SK-N-SH (cell line): ENCODE measurements at regions not wholly inside any gene's neighbourhood (a gene's known extent, or its start where the extent isn't known, plus 50 kb on each side); places are given as distances from the start of the nearest gene placed in this dataset.

ENCODE experiments used
- CTCF ChIA-PET: fragments of 300-600, 350-600 bp; formaldehyde crosslinking; extraction: SDS; loops from one replicate; lab custom pipeline; 2021; lab: Yijun Ruan, JAX
- POLR2A ChIA-PET: fragments of 350-600 bp; sonication (Branson Sonifier 250); formaldehyde crosslinking; extraction: SDS; loops from one replicate; lab custom pipeline; 2020; ENCODE audit warnings: antibody characterized with exemption, inconsistent platforms; lab: Yijun Ruan, JAX
- DNase-seq: peaks from one replicate; pipeline ENCODE4 v3.0.0; 2012
- H2AFZ ChIP-seq: fragments of 200-600 bp; sonication (generic); 2 replicates; pipeline ENCODE4 v1.8.1; 2016; ENCODE audit warnings: antibody characterized with exemption, mild to moderate bottlenecking, low read depth
- H3F3A ChIP-seq: fragments of 200-600 bp; sonication (generic); replicated peaks from 2 replicates; pipeline ENCODE3; 2016; ENCODE audit warnings: antibody characterized with exemption, mild to moderate bottlenecking; ENCODE audit not compliant: insufficient read depth
- H3K27ac ChIP-seq, 2 experiments: fragments of 200-500 bp in 1 of 2; fragments of 200-600 bp in 1 of 2; sonication (Bioruptor generic) in 1 of 2; sonication (generic), shearing (Covaris generic) in 1 of 2; 2 replicates each; pipeline versions ENCODE4 v1.5.1 to v1.6.1; 2014 to 2016; ENCODE audit warnings: low read depth in 2 of 2, inconsistent platforms in 1 of 2, low read length in 1 of 2, mild to moderate bottlenecking in 1 of 2, mixed read lengths in 1 of 2
- H3K27me3 ChIP-seq: fragments of 200-600 bp; sonication (generic), shearing (Covaris generic); 2 replicates; pipeline ENCODE4 v1.6.1; 2016; ENCODE audit warnings: mixed run types; ENCODE audit not compliant: insufficient read depth
- H3K36me3 ChIP-seq, 2 experiments: fragments of 200-500 bp in 1 of 2; fragments of 200-600 bp in 1 of 2; sonication (Bioruptor generic) in 1 of 2; sonication (generic) in 1 of 2; replicated peaks in 1 of 2; 2 replicates each; pipeline versions ENCODE3 to v1.5.1; 2014 to 2016; ENCODE audit warnings: low read length in 1 of 2, mild to moderate bottlenecking in 1 of 2; ENCODE audit not compliant: insufficient read depth in 2 of 2, control insufficient read depth in 1 of 2
- H3K4me1 ChIP-seq, 2 experiments: fragments of 200-500 bp in 1 of 2; fragments of 200-600 bp in 1 of 2; sonication (Bioruptor generic) in 1 of 2; sonication (generic), shearing (Covaris generic) in 1 of 2; 2 replicates each; pipeline versions ENCODE4 v1.5.1 to v1.6.1; 2014 to 2016; ENCODE audit warnings: low read depth in 1 of 2, low read length in 1 of 2, mixed run types in 1 of 2; ENCODE audit not compliant: insufficient read depth in 2 of 2, control insufficient read depth in 1 of 2
- H3K4me2 ChIP-seq: fragments of 200-600 bp; sonication (generic), shearing (Covaris generic); 2 replicates; pipeline ENCODE4 v1.6.1; 2017; ENCODE audit warnings: mixed run types
- H3K4me3 ChIP-seq, 2 experiments: fragments of 200-500 bp in 1 of 2; fragments of 200-600 bp in 1 of 2; sonication (Bioruptor generic) in 1 of 2; sonication (generic), shearing (Covaris generic) in 1 of 2; 2 replicates each; pipeline versions ENCODE4 v1.5.1 to v1.8.1; 2014 to 2016; ENCODE audit warnings: low read depth in 2 of 2, inconsistent platforms in 1 of 2, low read length in 1 of 2, mild to moderate bottlenecking in 1 of 2, mixed read lengths in 1 of 2, moderate library complexity in 1 of 2
- H3K79me2 ChIP-seq: fragments of 200-600 bp; sonication (generic); 2 replicates; pipeline ENCODE4 v1.8.1; 2017; ENCODE audit warnings: mild to moderate bottlenecking; ENCODE audit not compliant: insufficient read depth
- H3K9ac ChIP-seq: fragments of 200-600 bp; sonication (generic); 2 replicates; pipeline ENCODE4 v1.6.1; 2017; ENCODE audit warnings: mixed run types
- H3K9me2 ChIP-seq: fragments of 200-600 bp; sonication (generic); 2 replicates; pipeline ENCODE4 v1.6.1; 2017; ENCODE audit warnings: mixed run types
- H3K9me3 ChIP-seq: fragments of 200-600 bp; sonication (generic); 2 replicates; pipeline ENCODE4 v1.6.1; 2017; ENCODE audit warnings: mixed run types, mild to moderate bottlenecking, moderate library complexity
- H4K20me1 ChIP-seq: fragments of 200-600 bp; sonication (generic); 2 replicates; pipeline ENCODE4 v1.6.1; 2017; ENCODE audit warnings: mild to moderate bottlenecking, mixed run types; ENCODE audit not compliant: insufficient read depth
- ELF1 ChIP-seq: IDR thresholded peaks from 2 replicates; pipeline ENCODE4 v1.4.0; 2012
- EZH2phosphoT487 ChIP-seq: fragments of 200-600 bp; sonication (generic); IDR thresholded peaks from 2 replicates; pipeline ENCODE4 v1.6.1; 2017; ENCODE audit warnings: low read depth, mixed run types, mild to moderate bottlenecking, antibody characterized with exemption, moderate library complexity, borderline replicate concordance
- FOSL2 ChIP-seq: IDR thresholded peaks from 2 replicates; pipeline ENCODE4 v1.4.0; 2012; ENCODE audit warnings: low read depth, mild to moderate bottlenecking, moderate library complexity, borderline replicate concordance
- FOXJ3 ChIP-seq: sonication (generic); formaldehyde crosslinking; IDR thresholded peaks from 2 replicates; pipeline ENCODE4 v1.5.1; 2020; ENCODE audit warnings: mild to moderate bottlenecking, missing genetic modification reagents
- FOXM1 ChIP-seq: IDR thresholded peaks from 2 replicates; pipeline ENCODE4 v1.4.0; 2012; ENCODE audit warnings: low read depth, mild to moderate bottlenecking
- GATA2 ChIP-seq: sonication (generic); formaldehyde crosslinking; IDR thresholded peaks from 2 replicates; pipeline ENCODE4 v1.5.0; 2020; ENCODE audit warnings: mild to moderate bottlenecking, missing genetic modification reagents
- JUND ChIP-seq: IDR thresholded peaks from 2 replicates; pipeline ENCODE4 v1.4.0; 2012
- NFIC ChIP-seq: IDR thresholded peaks from 2 replicates; pipeline ENCODE4 v1.4.0; 2012; ENCODE audit warnings: borderline replicate concordance
- RAD21 ChIP-seq: IDR thresholded peaks from 2 replicates; pipeline ENCODE4 v1.6.1; 2012; ENCODE audit warnings: mild to moderate bottlenecking, low read length
- SIN3A ChIP-seq: IDR thresholded peaks from 2 replicates; pipeline ENCODE4 v1.6.1; 2012; ENCODE audit warnings: low read depth, mild to moderate bottlenecking, low read length, moderate library complexity, borderline replicate concordance
- TCF12 ChIP-seq: IDR thresholded peaks from 2 replicates; pipeline ENCODE4 v1.4.0; 2012
- TEAD4 ChIP-seq: IDR thresholded peaks from 2 replicates; pipeline ENCODE4 v1.4.0; 2012; ENCODE audit warnings: mild to moderate bottlenecking, borderline replicate concordance; ENCODE audit not compliant: insufficient read depth
- YY1 ChIP-seq: IDR thresholded peaks from 2 replicates; pipeline ENCODE4 v1.4.0; 2012; ENCODE audit warnings: low read depth, mild to moderate bottlenecking
- WGBS: methylation state at CpG from one replicate; pipeline ENCODE4 v1.1.6; 2017; ENCODE audit warnings: low lambda C conversion rate; 5-methylcytosine and 5-hydroxymethylcytosine counted together
- TF ChIP-seq, protein P1 (sequence below): fragments of 150-350 bp; IDR thresholded peaks from 2 replicates; pipeline ENCODE4 v1.6.1; 2016; ENCODE audit warnings: mild to moderate bottlenecking, low read depth, low read length
- TF ChIP-seq, protein P2 (sequence below): fragments of 200-600 bp; sonication (generic); IDR thresholded peaks from 2 replicates; pipeline ENCODE4 v1.6.1; 2017; ENCODE audit warnings: antibody characterized with exemption, mild to moderate bottlenecking, moderate library complexity
- TF ChIP-seq, protein P3 (sequence below): IDR thresholded peaks from 2 replicates; pipeline ENCODE4 v1.6.1; 2012; ENCODE audit warnings: mild to moderate bottlenecking, low read depth, low read length, moderate library complexity
- TF ChIP-seq, protein P4 (sequence below): fragments of 150-350 bp; IDR thresholded peaks from 2 replicates; pipeline ENCODE4 v1.6.1; 2017; ENCODE audit warnings: antibody characterized with exemption, low read length, low read depth, borderline replicate concordance
- TF ChIP-seq, protein P5 (sequence below): IDR thresholded peaks from 2 replicates; pipeline ENCODE4 v1.4.0; 2012; ENCODE audit warnings: low read depth, borderline replicate concordance

DNA sequence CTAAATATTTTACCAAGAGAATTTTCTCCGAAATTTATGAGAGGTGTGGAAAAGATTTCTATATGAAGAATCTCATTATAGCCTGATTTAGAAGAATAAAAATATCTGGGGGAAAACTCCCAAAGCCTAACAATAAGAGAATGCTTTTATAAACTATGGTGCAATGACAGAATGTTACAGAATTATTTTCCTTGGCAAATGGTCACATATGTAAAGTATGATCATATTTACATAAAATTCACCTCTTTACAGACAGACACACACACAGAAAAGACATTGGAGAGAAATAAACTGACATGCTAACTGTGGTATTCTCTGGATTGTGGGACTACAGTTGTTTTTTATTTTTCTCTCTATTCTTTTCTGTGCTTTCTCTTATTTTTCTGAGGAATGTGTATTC is 226.3 kb upstream of the USP24 start:
- no peaks in the 10 kb centered on the region for H3K9me3 ChIP-seq
- H4K20me1 ChIP-seq, result no peaks in the 10 kb centered on the region
- POLR2A ChIA-PET, result no interaction called here
- no peaks in the 10 kb centered on the region for H3K27me3 ChIP-seq
- H3K4me2 ChIP-seq, result no peak overlapping the region
- H3K27ac ChIP-seq, result no peak overlapping the region
- CTCF ChIA-PET, result interaction anchor here (1.0 to 1.2 kb wide), 2 partner anchors 14 to 1143 kb away, joined by 3 read pairs; no protein-coding TSS in a partner anchor
- H3K4me3 ChIP-seq, result no peak overlapping the region
- H3K79me2 ChIP-seq, result no peaks in the 10 kb centered on the region
- H3F3A ChIP-seq, result peaks cover 8% of the 10 kb centered on the region
- H3K36me3 ChIP-seq, result no peaks in the 10 kb centered on the region
- WGBS, result 88% methylated on average over 1 of the region's 1 CpG
- H3K9me2 ChIP-seq, result 0 out of 2 replicates have a peak, but pooled peaks cover 3% of the 10 kb centered on the region
- no peaks in the 10 kb centered on the region; a peak in 2 of 4 replicates for H3K4me1 ChIP-seq
- TF ChIP-seq NFIC (no peak), GATA2 (no peak), EZH2phosphoT487 (no peak), SIN3A (no peak)
- H3K9ac ChIP-seq, result no peak overlapping the region
- no peak for DNase-seq
- H2AFZ ChIP-seq, result no peak overlapping the region

DNA sequence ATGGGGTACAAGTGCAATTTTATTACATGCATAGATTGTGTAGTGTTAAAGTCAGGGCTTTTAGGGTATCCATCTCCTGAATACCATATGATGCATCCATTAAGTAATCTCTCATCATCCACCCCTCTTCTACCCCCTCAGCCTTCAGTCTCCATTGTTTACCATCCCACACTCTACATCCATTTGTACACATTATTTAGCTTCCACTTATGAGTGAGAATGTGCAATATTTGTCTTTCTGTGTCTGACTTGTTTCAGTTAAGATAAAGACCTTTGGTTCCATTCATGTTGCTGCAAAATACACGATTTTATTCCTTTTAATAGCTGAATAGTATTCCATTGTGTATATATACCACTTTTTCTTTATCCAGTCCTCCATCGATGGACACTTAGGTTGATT is 222.5 kb upstream of the USP24 start:
- TF ChIP-seq ELF1 (no peak), EZH2phosphoT487 (no peak), FOXJ3 (no peak), RAD21 (no peak), FOXM1 (no peak), JUND (no peak), TEAD4 (no peak), TCF12 (no peak), YY1 (no peak), FOSL2 (no peak)
- TF ChIP-seq, protein P1, sequence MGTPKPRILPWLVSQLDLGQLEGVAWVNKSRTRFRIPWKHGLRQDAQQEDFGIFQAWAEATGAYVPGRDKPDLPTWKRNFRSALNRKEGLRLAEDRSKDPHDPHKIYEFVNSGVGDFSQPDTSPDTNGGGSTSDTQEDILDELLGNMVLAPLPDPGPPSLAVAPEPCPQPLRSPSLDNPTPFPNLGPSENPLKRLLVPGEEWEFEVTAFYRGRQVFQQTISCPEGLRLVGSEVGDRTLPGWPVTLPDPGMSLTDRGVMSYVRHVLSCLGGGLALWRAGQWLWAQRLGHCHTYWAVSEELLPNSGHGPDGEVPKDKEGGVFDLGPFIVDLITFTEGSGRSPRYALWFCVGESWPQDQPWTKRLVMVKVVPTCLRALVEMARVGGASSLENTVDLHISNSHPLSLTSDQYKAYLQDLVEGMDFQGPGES, result no peak
- TF ChIP-seq, protein P2, sequence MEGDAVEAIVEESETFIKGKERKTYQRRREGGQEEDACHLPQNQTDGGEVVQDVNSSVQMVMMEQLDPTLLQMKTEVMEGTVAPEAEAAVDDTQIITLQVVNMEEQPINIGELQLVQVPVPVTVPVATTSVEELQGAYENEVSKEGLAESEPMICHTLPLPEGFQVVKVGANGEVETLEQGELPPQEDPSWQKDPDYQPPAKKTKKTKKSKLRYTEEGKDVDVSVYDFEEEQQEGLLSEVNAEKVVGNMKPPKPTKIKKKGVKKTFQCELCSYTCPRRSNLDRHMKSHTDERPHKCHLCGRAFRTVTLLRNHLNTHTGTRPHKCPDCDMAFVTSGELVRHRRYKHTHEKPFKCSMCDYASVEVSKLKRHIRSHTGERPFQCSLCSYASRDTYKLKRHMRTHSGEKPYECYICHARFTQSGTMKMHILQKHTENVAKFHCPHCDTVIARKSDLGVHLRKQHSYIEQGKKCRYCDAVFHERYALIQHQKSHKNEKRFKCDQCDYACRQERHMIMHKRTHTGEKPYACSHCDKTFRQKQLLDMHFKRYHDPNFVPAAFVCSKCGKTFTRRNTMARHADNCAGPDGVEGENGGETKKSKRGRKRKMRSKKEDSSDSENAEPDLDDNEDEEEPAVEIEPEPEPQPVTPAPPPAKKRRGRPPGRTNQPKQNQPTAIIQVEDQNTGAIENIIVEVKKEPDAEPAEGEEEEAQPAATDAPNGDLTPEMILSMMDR, result no peak
- TF ChIP-seq, protein P3, sequence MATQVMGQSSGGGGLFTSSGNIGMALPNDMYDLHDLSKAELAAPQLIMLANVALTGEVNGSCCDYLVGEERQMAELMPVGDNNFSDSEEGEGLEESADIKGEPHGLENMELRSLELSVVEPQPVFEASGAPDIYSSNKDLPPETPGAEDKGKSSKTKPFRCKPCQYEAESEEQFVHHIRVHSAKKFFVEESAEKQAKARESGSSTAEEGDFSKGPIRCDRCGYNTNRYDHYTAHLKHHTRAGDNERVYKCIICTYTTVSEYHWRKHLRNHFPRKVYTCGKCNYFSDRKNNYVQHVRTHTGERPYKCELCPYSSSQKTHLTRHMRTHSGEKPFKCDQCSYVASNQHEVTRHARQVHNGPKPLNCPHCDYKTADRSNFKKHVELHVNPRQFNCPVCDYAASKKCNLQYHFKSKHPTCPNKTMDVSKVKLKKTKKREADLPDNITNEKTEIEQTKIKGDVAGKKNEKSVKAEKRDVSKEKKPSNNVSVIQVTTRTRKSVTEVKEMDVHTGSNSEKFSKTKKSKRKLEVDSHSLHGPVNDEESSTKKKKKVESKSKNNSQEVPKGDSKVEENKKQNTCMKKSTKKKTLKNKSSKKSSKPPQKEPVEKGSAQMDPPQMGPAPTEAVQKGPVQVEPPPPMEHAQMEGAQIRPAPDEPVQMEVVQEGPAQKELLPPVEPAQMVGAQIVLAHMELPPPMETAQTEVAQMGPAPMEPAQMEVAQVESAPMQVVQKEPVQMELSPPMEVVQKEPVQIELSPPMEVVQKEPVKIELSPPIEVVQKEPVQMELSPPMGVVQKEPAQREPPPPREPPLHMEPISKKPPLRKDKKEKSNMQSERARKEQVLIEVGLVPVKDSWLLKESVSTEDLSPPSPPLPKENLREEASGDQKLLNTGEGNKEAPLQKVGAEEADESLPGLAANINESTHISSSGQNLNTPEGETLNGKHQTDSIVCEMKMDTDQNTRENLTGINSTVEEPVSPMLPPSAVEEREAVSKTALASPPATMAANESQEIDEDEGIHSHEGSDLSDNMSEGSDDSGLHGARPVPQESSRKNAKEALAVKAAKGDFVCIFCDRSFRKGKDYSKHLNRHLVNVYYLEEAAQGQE, result no peak
- TF ChIP-seq, protein P4, sequence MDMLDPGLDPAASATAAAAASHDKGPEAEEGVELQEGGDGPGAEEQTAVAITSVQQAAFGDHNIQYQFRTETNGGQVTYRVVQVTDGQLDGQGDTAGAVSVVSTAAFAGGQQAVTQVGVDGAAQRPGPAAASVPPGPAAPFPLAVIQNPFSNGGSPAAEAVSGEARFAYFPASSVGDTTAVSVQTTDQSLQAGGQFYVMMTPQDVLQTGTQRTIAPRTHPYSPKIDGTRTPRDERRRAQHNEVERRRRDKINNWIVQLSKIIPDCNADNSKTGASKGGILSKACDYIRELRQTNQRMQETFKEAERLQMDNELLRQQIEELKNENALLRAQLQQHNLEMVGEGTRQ, result no peak
- TF ChIP-seq, protein P5, sequence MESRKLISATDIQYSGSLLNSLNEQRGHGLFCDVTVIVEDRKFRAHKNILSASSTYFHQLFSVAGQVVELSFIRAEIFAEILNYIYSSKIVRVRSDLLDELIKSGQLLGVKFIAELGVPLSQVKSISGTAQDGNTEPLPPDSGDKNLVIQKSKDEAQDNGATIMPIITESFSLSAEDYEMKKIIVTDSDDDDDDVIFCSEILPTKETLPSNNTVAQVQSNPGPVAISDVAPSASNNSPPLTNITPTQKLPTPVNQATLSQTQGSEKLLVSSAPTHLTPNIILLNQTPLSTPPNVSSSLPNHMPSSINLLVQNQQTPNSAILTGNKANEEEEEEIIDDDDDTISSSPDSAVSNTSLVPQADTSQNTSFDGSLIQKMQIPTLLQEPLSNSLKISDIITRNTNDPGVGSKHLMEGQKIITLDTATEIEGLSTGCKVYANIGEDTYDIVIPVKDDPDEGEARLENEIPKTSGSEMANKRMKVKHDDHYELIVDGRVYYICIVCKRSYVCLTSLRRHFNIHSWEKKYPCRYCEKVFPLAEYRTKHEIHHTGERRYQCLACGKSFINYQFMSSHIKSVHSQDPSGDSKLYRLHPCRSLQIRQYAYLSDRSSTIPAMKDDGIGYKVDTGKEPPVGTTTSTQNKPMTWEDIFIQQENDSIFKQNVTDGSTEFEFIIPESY, result no peak
- TF ChIP-seq, all 33 proteins: peak for 0
- H4K20me1 ChIP-seq, result no peaks in the 10 kb centered on the region
- no peak overlapping the region for H3K4me2 ChIP-seq
- no peak overlapping the region for H3K27ac ChIP-seq
- H3K27me3 ChIP-seq, result no peaks in the 10 kb centered on the region
- no peak overlapping the region for H2AFZ ChIP-seq
- no peaks in the 10 kb centered on the region for H3K4me1 ChIP-seq
- ChIA-PET CTCF (no interaction called here), POLR2A (no interaction called here)
- DNase-seq, result no peak
- H3F3A ChIP-seq, result peaks cover 3% of the 10 kb centered on the region
- no peaks in the 10 kb centered on the region for H3K36me3 ChIP-seq
- H3K9ac ChIP-seq, result no peak overlapping the region
- 0 out of 2 replicates have a peak, but pooled peaks cover 4% of the 10 kb centered on the region for H3K9me3 ChIP-seq
- 0 out of 2 replicates have a peak, but pooled peaks cover 3% of the 10 kb centered on the region for H3K9me2 ChIP-seq
- H3K4me3 ChIP-seq, result no peak overlapping the region
- no peaks in the 10 kb centered on the region for H3K79me2 ChIP-seq
- 4% methylated on average over 2 of the region's 2 CpGs for WGBS
